WTC11 (cell line): ENCODE measurements at regions not wholly inside any gene's neighbourhood (a gene's known extent, or its start where the extent isn't known, plus 50 kb on each side); places are given as distances from the start of the nearest gene placed in this dataset.

ENCODE experiments used
- ATAC-seq: fragments of 200-7000 bp; cut with Tn5 transposase; 2 replicates; pipeline ENCODE4 v1.10.0; 2021; ENCODE audit warnings: mild to moderate bottlenecking, moderate library complexity
- CTCF ChIA-PET: fragments of 300-600 bp; sonication (Branson Sonifier 250); formaldehyde crosslinking; loops from one replicate; lab custom pipeline; 2021; ENCODE audit warnings: antibody characterized with exemption; lab: Charles Lee
- POLR2A ChIA-PET: fragments of 350-600 bp; sonication (Branson Sonifier 250); formaldehyde crosslinking; loops from one replicate; lab custom pipeline; 2021; ENCODE audit warnings: antibody characterized with exemption; lab: Charles Lee
- DNase-seq: peaks from one replicate; pipeline ENCODE4 v3.0.0; 2021; ENCODE audit warnings: low spot score
- H3K27ac Mint-ChIP-seq: 2 replicates; pipeline ENCODE4 v1.8.0; 2021; ENCODE audit warnings: mixed read lengths
- H3K27me3 Mint-ChIP-seq: 2 replicates; pipeline ENCODE4 v1.8.0; 2021; ENCODE audit warnings: low read depth, mild to moderate bottlenecking, moderate library complexity, mixed read lengths
- H3K36me3 Mint-ChIP-seq: 2 replicates; pipeline ENCODE4 v1.8.0; 2021; ENCODE audit warnings: mixed read lengths
- H3K4me1 Mint-ChIP-seq: 2 replicates; pipeline ENCODE4 v1.8.0; 2022; ENCODE audit warnings: mixed read lengths
- H3K4me3 Mint-ChIP-seq: 2 replicates; pipeline ENCODE4 v1.8.0; 2021; ENCODE audit warnings: mild to moderate bottlenecking, moderate library complexity, mixed read lengths
- H3K9me3 Mint-ChIP-seq: 2 replicates; pipeline ENCODE4 v1.8.0; 2021; ENCODE audit warnings: mixed read lengths
- ARID4B ChIP-seq: sonication (generic); formaldehyde crosslinking; IDR thresholded peaks from 2 replicates; pipeline ENCODE4 v1.8.0; 2023; ENCODE audit warnings: missing genetic modification reagents, mild to moderate bottlenecking, borderline replicate concordance
- EMX1 ChIP-seq: fragments of 250-450 bp; sonication (Bioruptor Pico); IDR thresholded peaks from 2 replicates; pipeline ENCODE4 v1.8.0; 2021; ENCODE audit warnings: mild to moderate bottlenecking
- MXD4 ChIP-seq: fragments of 250-450 bp; sonication (Bioruptor Pico); IDR thresholded peaks from 2 replicates; pipeline ENCODE4 v1.8.0; 2021; ENCODE audit warnings: mild to moderate bottlenecking, moderate library complexity, borderline replicate concordance
- MYBL2 ChIP-seq: sonication (generic); formaldehyde crosslinking; IDR thresholded peaks from 2 replicates; pipeline ENCODE4 v1.8.1; 2023; ENCODE audit warnings: mild to moderate bottlenecking, moderate library complexity, missing genetic modification reagents
- PRRX2 ChIP-seq: fragments of 250-450 bp; sonication (Bioruptor Pico); IDR thresholded peaks from 2 replicates; pipeline ENCODE4 v1.8.0; 2021; ENCODE audit warnings: mild to moderate bottlenecking
- RELA ChIP-seq: sonication (generic); formaldehyde crosslinking; IDR thresholded peaks from 2 replicates; pipeline ENCODE4 v1.8.1; 2022; ENCODE audit warnings: missing genetic modification reagents, mild to moderate bottlenecking, borderline replicate concordance
- SMAD4 ChIP-seq: sonication (generic); formaldehyde crosslinking; IDR thresholded peaks from 2 replicates; pipeline ENCODE4 v1.8.0; 2022; ENCODE audit warnings: mild to moderate bottlenecking, missing genetic modification reagents
- SP1 ChIP-seq: sonication (generic); formaldehyde crosslinking; conservative IDR thresholded peaks from 2 replicates; pipeline ENCODE4 v1.8.1; 2022; ENCODE audit warnings: missing genetic modification reagents
- USF2 ChIP-seq: sonication (generic); formaldehyde crosslinking; IDR thresholded peaks from 2 replicates; pipeline ENCODE4 v1.8.1; 2023; ENCODE audit warnings: mild to moderate bottlenecking, missing genetic modification reagents, moderate library complexity
- ZMAT4 ChIP-seq: fragments of 250-450 bp; sonication (Bioruptor Pico); IDR thresholded peaks from 2 replicates; pipeline ENCODE4 v1.9.0; 2021; ENCODE audit warnings: mild to moderate bottlenecking
- ZNF121 ChIP-seq: sonication (generic); formaldehyde crosslinking; IDR thresholded peaks from 2 replicates; pipeline ENCODE4 v1.8.0; 2023; ENCODE audit warnings: missing genetic modification reagents
- ZNF263 ChIP-seq: sonication (generic); formaldehyde crosslinking; IDR thresholded peaks from 2 replicates; pipeline ENCODE4 v1.8.1; 2022; ENCODE audit warnings: low read depth, mild to moderate bottlenecking, moderate library complexity, missing genetic modification reagents
- TF ChIP-seq, protein P1 (sequence below): fragments of 200-600 bp; IDR thresholded peaks from 2 replicates; pipeline ENCODE4 v1.8.0; 2022; ENCODE audit warnings: antibody characterized with exemption
- TF ChIP-seq, protein P2 (sequence below): sonication (generic); formaldehyde crosslinking; IDR thresholded peaks from 2 replicates; pipeline ENCODE4 v1.8.0; 2023; ENCODE audit warnings: missing genetic modification reagents
- TF ChIP-seq, protein P3 (sequence below): fragments of 250-450 bp; sonication (Bioruptor Pico); IDR thresholded peaks from 2 replicates; pipeline ENCODE4 v2.1.2; 2022; ENCODE audit warnings: mild to moderate bottlenecking, moderate library complexity

DNA sequence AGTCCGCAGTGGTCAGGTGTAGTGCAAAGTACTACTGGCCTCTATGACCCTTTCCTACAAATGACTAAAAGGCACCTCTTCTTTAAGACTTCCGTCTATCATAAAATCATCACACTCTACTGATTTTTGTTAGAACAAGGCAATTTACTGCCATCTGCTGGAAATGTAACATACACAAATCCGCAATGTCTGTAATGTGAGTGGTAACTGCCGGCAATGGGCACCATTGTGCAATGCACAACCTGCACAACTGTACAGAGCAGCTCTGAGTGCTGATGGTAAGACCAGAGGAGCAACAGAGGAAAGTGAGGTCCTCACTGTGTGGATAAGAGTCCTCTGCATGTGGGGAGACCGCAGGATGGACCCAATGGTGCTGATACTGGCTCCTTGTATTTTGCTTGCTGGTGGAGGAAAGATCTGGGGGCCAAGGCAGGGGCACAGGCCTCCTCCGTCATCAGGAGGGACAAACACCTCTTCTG is 103.7 kb downstream of the ATPSCKMT start:
- no peaks in the 10 kb centered on the region for H3K27me3 Mint-ChIP-seq
- peaks cover 13% of the 10 kb centered on the region for H3K4me1 Mint-ChIP-seq
- POLR2A ChIA-PET, result no interaction called here
- H3K36me3 Mint-ChIP-seq, result no peaks in the 10 kb centered on the region
- ATAC-seq (peak; percentile 50; the same call in 1 of the 2 replicates), DNase-seq (no peak)
- no peak for TF ChIP-seq USF2 (CRISPR knock-in tag)
- no peak for TF ChIP-seq MXD4
- TF ChIP-seq, protein P1, sequence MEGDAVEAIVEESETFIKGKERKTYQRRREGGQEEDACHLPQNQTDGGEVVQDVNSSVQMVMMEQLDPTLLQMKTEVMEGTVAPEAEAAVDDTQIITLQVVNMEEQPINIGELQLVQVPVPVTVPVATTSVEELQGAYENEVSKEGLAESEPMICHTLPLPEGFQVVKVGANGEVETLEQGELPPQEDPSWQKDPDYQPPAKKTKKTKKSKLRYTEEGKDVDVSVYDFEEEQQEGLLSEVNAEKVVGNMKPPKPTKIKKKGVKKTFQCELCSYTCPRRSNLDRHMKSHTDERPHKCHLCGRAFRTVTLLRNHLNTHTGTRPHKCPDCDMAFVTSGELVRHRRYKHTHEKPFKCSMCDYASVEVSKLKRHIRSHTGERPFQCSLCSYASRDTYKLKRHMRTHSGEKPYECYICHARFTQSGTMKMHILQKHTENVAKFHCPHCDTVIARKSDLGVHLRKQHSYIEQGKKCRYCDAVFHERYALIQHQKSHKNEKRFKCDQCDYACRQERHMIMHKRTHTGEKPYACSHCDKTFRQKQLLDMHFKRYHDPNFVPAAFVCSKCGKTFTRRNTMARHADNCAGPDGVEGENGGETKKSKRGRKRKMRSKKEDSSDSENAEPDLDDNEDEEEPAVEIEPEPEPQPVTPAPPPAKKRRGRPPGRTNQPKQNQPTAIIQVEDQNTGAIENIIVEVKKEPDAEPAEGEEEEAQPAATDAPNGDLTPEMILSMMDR, result no peak
- TF ChIP-seq PRRX2 (CRISPR knock-in tag), result no peak
- no peak for TF ChIP-seq MYBL2 (CRISPR knock-in tag)
- TF ChIP-seq, protein P2, sequence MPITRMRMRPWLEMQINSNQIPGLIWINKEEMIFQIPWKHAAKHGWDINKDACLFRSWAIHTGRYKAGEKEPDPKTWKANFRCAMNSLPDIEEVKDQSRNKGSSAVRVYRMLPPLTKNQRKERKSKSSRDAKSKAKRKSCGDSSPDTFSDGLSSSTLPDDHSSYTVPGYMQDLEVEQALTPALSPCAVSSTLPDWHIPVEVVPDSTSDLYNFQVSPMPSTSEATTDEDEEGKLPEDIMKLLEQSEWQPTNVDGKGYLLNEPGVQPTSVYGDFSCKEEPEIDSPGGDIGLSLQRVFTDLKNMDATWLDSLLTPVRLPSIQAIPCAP, result no peak
- H3K27ac Mint-ChIP-seq, result no peak overlapping the region
- H3K9me3 Mint-ChIP-seq, result peaks cover 11% of the 10 kb centered on the region
- CTCF ChIA-PET, result interaction anchor here (1.3 kb wide), 1 partner anchor 11 kb away, joined by 3 read pairs; no protein-coding TSS in a partner anchor
- no peak overlapping the region for H3K4me3 Mint-ChIP-seq

DNA sequence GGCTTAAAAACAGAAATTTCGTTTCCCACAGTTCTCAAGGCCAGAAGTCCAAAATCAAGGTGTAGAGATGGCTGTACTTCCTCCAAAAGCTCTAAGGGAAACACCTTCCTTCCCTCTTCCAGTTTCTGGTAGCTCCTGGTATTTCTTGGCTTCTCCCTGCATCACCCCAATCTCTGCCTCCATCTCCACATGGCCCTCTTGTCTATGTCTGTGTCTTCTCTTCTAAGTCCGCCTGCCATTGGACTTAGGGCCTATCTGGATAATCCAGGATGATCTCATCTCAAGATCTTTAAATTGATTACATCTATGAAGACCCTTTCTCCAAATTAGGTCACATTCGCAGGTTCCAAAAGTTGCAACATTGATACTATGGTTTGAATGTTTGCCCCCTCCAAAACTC is 105.6 kb downstream of the ATPSCKMT start:
- no peak for ATAC-seq
- Mint-ChIP-seq H3K36me3 (no peaks in the 10 kb centered on the region), H3K27ac (no peak overlapping the region)
- CTCF ChIA-PET, result no interaction called here
- POLR2A ChIA-PET, result no interaction called here
- TF ChIP-seq ZNF263 (CRISPR knock-in tag) (no peak), SP1 (CRISPR knock-in tag) (no peak)
- TF ChIP-seq, all 79 proteins: peak for 0
- H3K4me3 Mint-ChIP-seq, result no peak overlapping the region
- peaks cover 11% of the 10 kb centered on the region for H3K9me3 Mint-ChIP-seq
- no peaks in the 10 kb centered on the region for H3K27me3 Mint-ChIP-seq
- H3K4me1 Mint-ChIP-seq, result no peaks in the 10 kb centered on the region; the same call in 1 of the 2 replicates
- no peak for DNase-seq

DNA sequence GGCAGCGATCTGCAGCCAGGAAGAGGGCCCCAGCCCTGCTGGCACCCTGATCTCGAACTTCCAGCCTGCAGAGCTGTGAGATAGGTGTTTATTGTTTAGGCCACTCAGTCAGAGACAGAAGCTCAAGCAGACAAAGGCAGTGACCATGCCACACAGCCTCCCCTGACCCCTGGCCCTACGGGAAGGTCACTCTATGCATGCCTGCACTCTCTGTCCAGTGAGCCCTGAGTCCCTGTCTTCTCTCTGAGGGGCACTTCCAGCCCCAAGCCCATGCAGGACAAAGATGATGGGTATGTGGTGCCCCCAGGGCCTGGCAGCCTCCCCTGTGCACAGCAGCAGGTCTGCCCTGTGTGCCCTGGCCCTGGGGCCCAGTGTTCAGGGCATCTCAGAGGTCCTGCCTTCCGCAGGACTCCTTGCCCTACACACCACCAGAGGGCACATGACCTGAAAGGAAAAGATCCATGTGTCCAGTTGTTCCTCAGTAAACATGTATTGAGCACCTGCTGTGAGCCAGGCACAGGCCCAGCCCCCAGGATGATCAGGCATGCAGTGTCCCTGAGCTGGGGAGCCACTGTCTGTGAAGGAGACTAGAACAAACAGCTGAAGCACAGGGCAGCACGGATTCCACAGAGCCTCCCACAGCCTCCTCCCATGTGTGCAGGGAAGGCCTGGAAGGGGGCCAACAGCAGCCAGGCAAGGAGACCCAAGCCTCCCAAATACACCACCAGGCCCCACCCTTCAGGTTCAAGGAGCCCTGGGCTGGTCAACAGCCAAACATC is 109.3 kb downstream of the ATPSCKMT start:
- no peaks in the 10 kb centered on the region; the same call in 1 of the 2 replicates for H3K4me1 Mint-ChIP-seq
- TF ChIP-seq RELA (CRISPR knock-in tag) (no peak), USF2 (CRISPR knock-in tag) (peak; percentile 32; the same call in 1 of the 2 replicates), ARID4B (CRISPR knock-in tag) (no peak), SMAD4 (CRISPR knock-in tag) (no peak), EMX1 (no peak), ZMAT4 (CRISPR knock-in tag) (no peak), ZNF121 (CRISPR knock-in tag) (no peak)
- TF ChIP-seq, protein P1, result peak; percentile 33; the same call in 1 of the 2 replicates
- TF ChIP-seq, protein P3, sequence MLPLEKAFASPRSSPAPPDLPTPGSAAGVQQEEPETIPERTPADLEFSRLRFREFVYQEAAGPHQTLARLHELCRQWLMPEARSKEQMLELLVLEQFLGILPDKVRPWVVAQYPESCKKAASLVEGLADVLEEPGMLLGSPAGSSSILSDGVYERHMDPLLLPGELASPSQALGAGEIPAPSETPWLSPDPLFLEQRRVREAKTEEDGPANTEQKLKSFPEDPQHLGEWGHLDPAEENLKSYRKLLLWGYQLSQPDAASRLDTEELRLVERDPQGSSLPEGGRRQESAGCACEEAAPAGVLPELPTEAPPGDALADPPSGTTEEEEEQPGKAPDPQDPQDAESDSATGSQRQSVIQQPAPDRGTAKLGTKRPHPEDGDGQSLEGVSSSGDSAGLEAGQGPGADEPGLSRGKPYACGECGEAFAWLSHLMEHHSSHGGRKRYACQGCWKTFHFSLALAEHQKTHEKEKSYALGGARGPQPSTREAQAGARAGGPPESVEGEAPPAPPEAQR, result 0 out of 2 replicates have a peak, but pooled peaks have one; percentile 20
- H3K36me3 Mint-ChIP-seq, result no peaks in the 10 kb centered on the region
- H3K9me3 Mint-ChIP-seq, result peaks cover 11% of the 10 kb centered on the region
- CTCF ChIA-PET, result no interaction called here
- ATAC-seq, result peak; percentile 94
- H3K27ac Mint-ChIP-seq, result no peak overlapping the region
- POLR2A ChIA-PET, result no interaction called here
- no peak overlapping the region for H3K4me3 Mint-ChIP-seq
- peak; percentile 52 for DNase-seq
- no peaks in the 10 kb centered on the region for H3K27me3 Mint-ChIP-seq
